ENCODE measurements at regions not wholly inside any gene's neighbourhood (a gene's known extent, or its start where the extent isn't known, plus 50 kb on each side); places are given as distances from the start of the nearest gene placed in this dataset.

GRCh38 chr2:150679456-150680120 is 192.1 kb upstream of the RND3 start:
- WGBS = 72% methylated on average over 8 of the region's 8 CpGs
- no peaks in the 10 kb centered on the region for H3K4me1 ChIP-seq
- H3K36me3 ChIP-seq = no peaks in the 10 kb centered on the region
- no peaks in the 10 kb centered on the region for H3K27me3 ChIP-seq
- intact Hi-C loops (cut with DNase I) = no loop called here
- no peak overlapping the region for H3K27ac ChIP-seq (replicated peaks in 1 of 4)
- peaks cover 0 to 6% (median 2%) of the 10 kb centered on the region in 4 donors for H3K9me3 ChIP-seq
- TF ChIP-seq EP300 (IDR thresholded peaks at IDR 0.05) (no peak), POLR2AphosphoS5 (IDR thresholded peaks at IDR 0.05) (no peak), POLR2A (IDR thresholded peaks at IDR 0.05; ENCODE audit: low read depth) (no peak)
- DNase-seq (ENCODE audit: extremely low spot score) = no peak
- no peak overlapping the region for H3K4me3 ChIP-seq

- Histone ChIP-seq H3K36me3 (no peaks in the 10 kb centered on the region), H3K27ac (replicated peaks in 1 of 4) (no peak overlapping the region), H3K4me1 (no peaks in the 10 kb centered on the region), H3K27me3 (no peaks in the 10 kb centered on the region), H3K9me3 (peaks cover 0 to 6% (median 2%) of the 10 kb centered on the region in 4 donors), H3K4me3 (no peak overlapping the region)
- intact Hi-C loops (cut with DNase I) = no loop called here
- no peak for TF ChIP-seq EP300 (IDR thresholded peaks at IDR 0.05)
- no peak for TF ChIP-seq POLR2AphosphoS5 (IDR thresholded peaks at IDR 0.05)
- no peak for TF ChIP-seq CTCF (IDR thresholded peaks at IDR 0.05)
- no peak for TF ChIP-seq POLR2A (IDR thresholded peaks at IDR 0.05; ENCODE audit: low read depth)
- no peak for DNase-seq (ENCODE audit: extremely low spot score)
- 83% methylated on average over 4 of the region's 4 CpGs for WGBS
Measured at GRCh38 chr2:150677551-150677950, 190.1 kb upstream of the RND3 start.

- no peaks in the 10 kb centered on the region for H3K36me3 ChIP-seq
- H3K9me3 ChIP-seq = peaks cover 0 to 6% (median 2%) of the 10 kb centered on the region in 4 donors
- TF ChIP-seq POLR2AphosphoS5 (IDR thresholded peaks at IDR 0.05) (no peak), POLR2A (IDR thresholded peaks at IDR 0.05; ENCODE audit: low read depth) (no peak)
- intact Hi-C loops (cut with DNase I) = no loop called here
- H3K4me3 ChIP-seq = no peak overlapping the region
- no peaks in the 10 kb centered on the region for H3K27me3 ChIP-seq
- no peak for DNase-seq (ENCODE audit: extremely low spot score)
- no peaks in the 10 kb centered on the region for H3K4me1 ChIP-seq
- no peak overlapping the region for H3K27ac ChIP-seq (replicated peaks in 1 of 4)
- WGBS = 77% methylated on average over 3 of the region's 3 CpGs
Measured at GRCh38 chr2:150676747-150677383, 189.4 kb upstream of the RND3 start.

- Histone ChIP-seq H3K4me1 (no peaks in the 10 kb centered on the region), H3K27ac (replicated peaks in 1 of 4) (no peak overlapping the region), H3K4me3 (no peak overlapping the region), H3K36me3 (no peaks in the 10 kb centered on the region), H3K9me3 (peaks cover 0 to under 1% (median 0%) of the 10 kb centered on the region in 4 donors), H3K27me3 (no peaks in the 10 kb centered on the region)
- intact Hi-C loops (cut with DNase I) = no loop called here
- WGBS = 95% methylated on average over 2 of the region's 2 CpGs
- no peak for DNase-seq (ENCODE audit: extremely low spot score)
- TF ChIP-seq EP300 (IDR thresholded peaks at IDR 0.05) (no peak), POLR2AphosphoS5 (IDR thresholded peaks at IDR 0.05) (no peak), CTCF (IDR thresholded peaks at IDR 0.05) (no peak), POLR2A (IDR thresholded peaks at IDR 0.05; ENCODE audit: low read depth) (no peak)
Measured at GRCh38 chr2:150675807-150676206, 188.3 kb upstream of the RND3 start.

- intact Hi-C loops (cut with DNase I) = no loop called here
- Histone ChIP-seq H3K27ac (replicated peaks in 1 of 4) (no peak overlapping the region), H3K27me3 (no peaks in the 10 kb centered on the region), H3K36me3 (no peaks in the 10 kb centered on the region), H3K9me3 (no peaks in the 10 kb centered on the region), H3K4me3 (no peak overlapping the region), H3K4me1 (no peaks in the 10 kb centered on the region)
- no peak for DNase-seq (ENCODE audit: extremely low spot score)
- TF ChIP-seq POLR2A (IDR thresholded peaks at IDR 0.05; ENCODE audit: low read depth) = no peak
- TF ChIP-seq EP300 (IDR thresholded peaks at IDR 0.05) = no peak
- no peak for TF ChIP-seq CTCF (IDR thresholded peaks at IDR 0.05)
- no peak for TF ChIP-seq POLR2AphosphoS5 (IDR thresholded peaks at IDR 0.05)
- WGBS = 61% methylated on average over 3 of the region's 3 CpGs
Measured at GRCh38 chr2:150674283-150674682, 186.8 kb upstream of the RND3 start.

All from esophagus muscularis mucosa (tissue), 4 donors.